SK-N-SH (cell line): ENCODE measurements at regions not wholly inside any gene's neighbourhood (a gene's known extent, or its start where the extent isn't known, plus 50 kb on each side); places are given as distances from the start of the nearest gene placed in this dataset.

ENCODE experiments used
- CTCF ChIA-PET: fragments of 300-600, 350-600 bp; formaldehyde crosslinking; extraction: SDS; loops from one replicate; lab custom pipeline; 2021; lab: Yijun Ruan, JAX
- POLR2A ChIA-PET: fragments of 350-600 bp; sonication (Branson Sonifier 250); formaldehyde crosslinking; extraction: SDS; loops from one replicate; lab custom pipeline; 2020; ENCODE audit warnings: antibody characterized with exemption, inconsistent platforms; lab: Yijun Ruan, JAX
- DNase-seq: peaks from one replicate; pipeline ENCODE4 v3.0.0; 2012
- H2AFZ ChIP-seq: fragments of 200-600 bp; sonication (generic); 2 replicates; pipeline ENCODE4 v1.8.1; 2016; ENCODE audit warnings: antibody characterized with exemption, mild to moderate bottlenecking, low read depth
- H3F3A ChIP-seq: fragments of 200-600 bp; sonication (generic); replicated peaks from 2 replicates; pipeline ENCODE3; 2016; ENCODE audit warnings: antibody characterized with exemption, mild to moderate bottlenecking; ENCODE audit not compliant: insufficient read depth
- H3K27ac ChIP-seq, 2 experiments: fragments of 200-500 bp in 1 of 2; fragments of 200-600 bp in 1 of 2; sonication (Bioruptor generic) in 1 of 2; sonication (generic), shearing (Covaris generic) in 1 of 2; 2 replicates each; pipeline versions ENCODE4 v1.5.1 to v1.6.1; 2014 to 2016; ENCODE audit warnings: low read depth in 2 of 2, inconsistent platforms in 1 of 2, low read length in 1 of 2, mild to moderate bottlenecking in 1 of 2, mixed read lengths in 1 of 2
- H3K27me3 ChIP-seq: fragments of 200-600 bp; sonication (generic), shearing (Covaris generic); 2 replicates; pipeline ENCODE4 v1.6.1; 2016; ENCODE audit warnings: mixed run types; ENCODE audit not compliant: insufficient read depth
- H3K36me3 ChIP-seq, 2 experiments: fragments of 200-500 bp in 1 of 2; fragments of 200-600 bp in 1 of 2; sonication (Bioruptor generic) in 1 of 2; sonication (generic) in 1 of 2; replicated peaks in 1 of 2; 2 replicates each; pipeline versions ENCODE3 to v1.5.1; 2014 to 2016; ENCODE audit warnings: low read length in 1 of 2, mild to moderate bottlenecking in 1 of 2; ENCODE audit not compliant: insufficient read depth in 2 of 2, control insufficient read depth in 1 of 2
- H3K4me1 ChIP-seq, 2 experiments: fragments of 200-500 bp in 1 of 2; fragments of 200-600 bp in 1 of 2; sonication (Bioruptor generic) in 1 of 2; sonication (generic), shearing (Covaris generic) in 1 of 2; 2 replicates each; pipeline versions ENCODE4 v1.5.1 to v1.6.1; 2014 to 2016; ENCODE audit warnings: low read depth in 1 of 2, low read length in 1 of 2, mixed run types in 1 of 2; ENCODE audit not compliant: insufficient read depth in 2 of 2, control insufficient read depth in 1 of 2
- H3K4me2 ChIP-seq: fragments of 200-600 bp; sonication (generic), shearing (Covaris generic); 2 replicates; pipeline ENCODE4 v1.6.1; 2017; ENCODE audit warnings: mixed run types
- H3K4me3 ChIP-seq, 2 experiments: fragments of 200-500 bp in 1 of 2; fragments of 200-600 bp in 1 of 2; sonication (Bioruptor generic) in 1 of 2; sonication (generic), shearing (Covaris generic) in 1 of 2; 2 replicates each; pipeline versions ENCODE4 v1.5.1 to v1.8.1; 2014 to 2016; ENCODE audit warnings: low read depth in 2 of 2, inconsistent platforms in 1 of 2, low read length in 1 of 2, mild to moderate bottlenecking in 1 of 2, mixed read lengths in 1 of 2, moderate library complexity in 1 of 2
- H3K79me2 ChIP-seq: fragments of 200-600 bp; sonication (generic); 2 replicates; pipeline ENCODE4 v1.8.1; 2017; ENCODE audit warnings: mild to moderate bottlenecking; ENCODE audit not compliant: insufficient read depth
- H3K9ac ChIP-seq: fragments of 200-600 bp; sonication (generic); 2 replicates; pipeline ENCODE4 v1.6.1; 2017; ENCODE audit warnings: mixed run types
- H3K9me2 ChIP-seq: fragments of 200-600 bp; sonication (generic); 2 replicates; pipeline ENCODE4 v1.6.1; 2017; ENCODE audit warnings: mixed run types
- H3K9me3 ChIP-seq: fragments of 200-600 bp; sonication (generic); 2 replicates; pipeline ENCODE4 v1.6.1; 2017; ENCODE audit warnings: mixed run types, mild to moderate bottlenecking, moderate library complexity
- H4K20me1 ChIP-seq: fragments of 200-600 bp; sonication (generic); 2 replicates; pipeline ENCODE4 v1.6.1; 2017; ENCODE audit warnings: mild to moderate bottlenecking, mixed run types; ENCODE audit not compliant: insufficient read depth
- CHD2 ChIP-seq: fragments of 150-350 bp; IDR thresholded peaks from 2 replicates; pipeline ENCODE4 v1.6.1; 2018; ENCODE audit warnings: low read length; ENCODE audit not compliant: partially characterized antibody
- EP300 ChIP-seq, 2 experiments: IDR thresholded peaks; 2 replicates each; pipeline versions ENCODE4 v1.4.0 to v1.6.1; 2012; ENCODE audit warnings: borderline replicate concordance in 1 of 2, low read depth in 1 of 2, low read length in 1 of 2
- EZH2phosphoT487 ChIP-seq: fragments of 200-600 bp; sonication (generic); IDR thresholded peaks from 2 replicates; pipeline ENCODE4 v1.6.1; 2017; ENCODE audit warnings: low read depth, mixed run types, mild to moderate bottlenecking, antibody characterized with exemption, moderate library complexity, borderline replicate concordance
- FOXJ3 ChIP-seq: sonication (generic); formaldehyde crosslinking; IDR thresholded peaks from 2 replicates; pipeline ENCODE4 v1.5.1; 2020; ENCODE audit warnings: mild to moderate bottlenecking, missing genetic modification reagents
- GABPA ChIP-seq: IDR thresholded peaks from 2 replicates; pipeline ENCODE4 v1.4.0; 2012; ENCODE audit warnings: low read depth, mild to moderate bottlenecking
- GATA2 ChIP-seq: sonication (generic); formaldehyde crosslinking; IDR thresholded peaks from 2 replicates; pipeline ENCODE4 v1.5.0; 2020; ENCODE audit warnings: mild to moderate bottlenecking, missing genetic modification reagents
- JUND ChIP-seq: IDR thresholded peaks from 2 replicates; pipeline ENCODE4 v1.4.0; 2012
- MEF2A ChIP-seq: IDR thresholded peaks from 2 replicates; pipeline ENCODE4 v1.4.0; 2012; ENCODE audit warnings: low read depth, borderline replicate concordance
- NFIC ChIP-seq: IDR thresholded peaks from 2 replicates; pipeline ENCODE4 v1.4.0; 2012; ENCODE audit warnings: borderline replicate concordance
- POLR2AphosphoS5 ChIP-seq: IDR thresholded peaks from 2 replicates; pipeline ENCODE4 v1.6.1; 2012; ENCODE audit warnings: low read depth, low read length
- RCOR1 ChIP-seq: fragments of 150-350 bp; IDR thresholded peaks from 2 replicates; pipeline ENCODE4 v1.6.1; 2017; ENCODE audit warnings: antibody characterized with exemption, low read length
- SIN3A ChIP-seq: IDR thresholded peaks from 2 replicates; pipeline ENCODE4 v1.6.1; 2012; ENCODE audit warnings: low read depth, mild to moderate bottlenecking, low read length, moderate library complexity, borderline replicate concordance
- SMC3 ChIP-seq: IDR thresholded peaks from 2 replicates; pipeline ENCODE4 v1.6.1; 2012; ENCODE audit warnings: low read depth, low read length, improper control_type of control experiment
- TCF12 ChIP-seq: IDR thresholded peaks from 2 replicates; pipeline ENCODE4 v1.4.0; 2012
- WGBS: methylation state at CpG from one replicate; pipeline ENCODE4 v1.1.6; 2017; ENCODE audit warnings: low lambda C conversion rate; 5-methylcytosine and 5-hydroxymethylcytosine counted together
- TF ChIP-seq, protein P1 (sequence below): IDR thresholded peaks from 2 replicates; pipeline ENCODE4 v1.4.0; 2012; ENCODE audit warnings: low read depth, borderline replicate concordance

DNA sequence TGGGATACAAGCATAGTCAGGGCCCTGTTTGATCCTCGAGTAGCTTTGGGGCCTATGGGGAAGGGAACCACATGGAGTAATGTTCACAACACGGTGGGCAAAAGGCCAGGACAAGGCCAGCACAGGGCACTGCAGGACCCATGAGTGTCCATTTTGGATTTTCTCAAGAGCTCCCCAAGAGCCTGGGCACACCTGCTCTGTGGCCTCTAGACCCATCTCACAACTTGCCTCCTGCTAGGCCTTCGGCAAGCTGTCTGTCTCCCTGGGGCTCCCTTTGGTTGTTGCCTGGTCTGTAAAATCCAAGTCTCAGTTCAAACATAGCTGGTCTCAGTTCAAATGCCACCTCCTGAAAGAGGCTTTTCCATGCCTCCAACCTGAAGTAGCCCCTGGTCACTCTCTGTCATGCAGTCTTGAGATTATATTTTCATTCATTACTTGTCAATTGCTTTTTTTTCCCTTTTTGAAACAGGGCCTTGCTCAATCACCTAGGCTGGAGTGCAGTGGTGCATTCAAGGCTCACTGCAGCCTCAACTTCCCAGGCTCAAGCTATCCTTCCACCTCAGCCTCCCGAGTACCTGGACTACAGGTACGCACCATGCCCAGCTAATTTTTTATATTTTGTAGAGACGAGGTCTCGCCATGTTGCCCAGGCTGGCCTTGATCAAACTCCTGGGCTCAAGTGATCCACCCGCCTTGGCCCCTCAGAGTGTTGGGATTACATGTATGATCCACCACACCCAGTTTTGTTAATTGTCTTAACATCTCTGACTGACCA lies 107.4 kb downstream of the MATN1 start:
- 44% methylated on average over 8 of the region's 8 CpGs for WGBS
- no peak overlapping the region for H3K4me3 ChIP-seq
- H3K27ac ChIP-seq: no peak overlapping the region
- H3K4me2 ChIP-seq: no peak overlapping the region
- CTCF ChIA-PET: interaction anchor here (0.6 kb wide), 1 partner anchor 35 kb away, joined by 3 read pairs; no protein-coding TSS in a partner anchor
- no peaks in the 10 kb centered on the region for H3K9me3 ChIP-seq
- H3K4me1 ChIP-seq: no peaks in the 10 kb centered on the region; a peak in 1 of 4 replicates
- no peak overlapping the region for H2AFZ ChIP-seq
- H4K20me1 ChIP-seq: no peaks in the 10 kb centered on the region
- no peaks in the 10 kb centered on the region for H3K27me3 ChIP-seq
- no peaks in the 10 kb centered on the region for H3K79me2 ChIP-seq
- H3F3A ChIP-seq: no peaks in the 10 kb centered on the region
- no peak for DNase-seq
- no peak overlapping the region for H3K9ac ChIP-seq
- no peaks in the 10 kb centered on the region for H3K36me3 ChIP-seq
- POLR2A ChIA-PET: no interaction called here
- no peak for TF ChIP-seq GATA2 (CRISPR knock-in tag)
- TF ChIP-seq POLR2AphosphoS5: no peak
- TF ChIP-seq TCF12: no peak
- TF ChIP-seq RCOR1: no peak
- no peak for TF ChIP-seq MEF2A
- no peak for TF ChIP-seq EP300 (IDR thresholded peaks at IDR 0.05; ENCODE audit: borderline replicate concordance in 1 of 2, low read depth in 1 of 2, low read length in 1 of 2)
- no peak for TF ChIP-seq CHD2
- H3K9me2 ChIP-seq: no peaks in the 10 kb centered on the region

DNA sequence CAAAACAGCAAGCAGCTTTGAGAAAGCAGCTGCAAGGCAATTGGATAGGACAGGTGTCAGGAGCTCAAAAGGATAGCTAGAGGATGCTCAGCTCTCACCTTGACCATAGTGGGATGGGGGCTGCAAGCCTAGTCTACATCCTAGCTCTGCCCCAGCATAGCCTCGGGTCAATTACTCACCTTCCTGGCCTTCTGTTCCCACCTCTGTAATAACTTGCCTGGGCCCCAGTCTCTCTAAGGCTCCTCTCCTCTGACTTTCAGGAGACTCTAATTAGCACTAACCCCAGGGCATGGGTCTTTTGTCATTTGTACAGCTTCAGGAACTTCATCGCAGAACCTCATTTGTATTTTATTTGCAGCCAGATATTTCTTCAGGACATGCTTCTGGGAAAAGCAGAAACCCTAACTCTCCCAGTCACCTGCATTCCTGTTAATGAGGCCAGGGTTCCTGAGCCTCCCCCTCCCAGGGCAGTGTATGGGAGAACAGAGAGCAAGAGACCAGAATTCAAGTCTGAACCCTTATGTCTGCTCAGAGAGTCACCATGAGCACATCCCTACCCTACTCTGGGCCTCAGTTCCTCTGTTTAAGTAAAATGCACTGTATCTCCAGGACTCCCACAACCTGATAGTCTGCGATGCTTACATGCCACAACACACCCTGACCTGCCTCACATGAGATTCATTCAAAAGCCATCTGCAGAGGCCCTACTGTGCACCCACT lies 108.1 kb downstream of the MATN1 start:
- Histone ChIP-seq H3K27ac (no peak overlapping the region), H3K27me3 (no peaks in the 10 kb centered on the region), H3K9ac (no peak overlapping the region), H3K9me3 (no peaks in the 10 kb centered on the region), H2AFZ (no peak overlapping the region), H3K4me2 (no peak overlapping the region), H4K20me1 (no peaks in the 10 kb centered on the region), H3F3A (no peaks in the 10 kb centered on the region), H3K4me3 (no peak overlapping the region)
- CTCF ChIA-PET: interaction anchor here (0.6 kb wide), 1 partner anchor 35 kb away, joined by 3 read pairs; no protein-coding TSS in a partner anchor
- WGBS: 46% methylated on average over 3 of the region's 3 CpGs
- POLR2A ChIA-PET: interaction anchor here (0.7 kb wide), 1 partner anchor 825 kb away, joined by 3 read pairs; no protein-coding TSS in a partner anchor
- TF ChIP-seq RCOR1: no peak
- no peak for TF ChIP-seq CHD2
- no peak for TF ChIP-seq GABPA
- no peak for TF ChIP-seq EZH2phosphoT487
- TF ChIP-seq, all 33 proteins: peak for 0
- peaks cover 0 to 6% of the 10 kb centered on the region in 2 experiments; a peak in 1 of 4 replicates for H3K4me1 ChIP-seq
- no peaks in the 10 kb centered on the region for H3K9me2 ChIP-seq
- no peaks in the 10 kb centered on the region for H3K36me3 ChIP-seq
- DNase-seq: no peak
- no peaks in the 10 kb centered on the region for H3K79me2 ChIP-seq

DNA sequence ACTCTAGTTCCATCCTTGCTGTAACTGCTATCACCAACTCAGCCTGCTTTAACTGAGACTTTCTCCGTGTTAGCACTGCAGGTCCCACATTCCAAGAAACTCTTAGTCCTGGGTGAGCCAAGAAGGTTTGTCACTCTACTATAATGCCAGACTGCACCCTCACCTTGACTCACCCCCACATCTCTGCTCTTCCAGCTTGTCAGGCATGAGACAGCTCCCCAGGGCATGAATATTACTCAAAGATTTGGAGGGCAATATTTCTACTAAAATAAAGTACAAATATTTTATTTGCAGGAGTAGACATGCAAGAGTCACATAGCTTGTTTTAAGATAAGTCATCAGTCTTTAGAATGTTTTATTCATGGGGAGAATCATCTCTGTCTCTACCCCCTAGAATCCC lies 110.2 kb downstream of the MATN1 start:
- H3K4me3 ChIP-seq: no peak overlapping the region
- H3K36me3 ChIP-seq: no peaks in the 10 kb centered on the region
- H3K9me3 ChIP-seq: no peaks in the 10 kb centered on the region
- no peaks in the 10 kb centered on the region for H3K27me3 ChIP-seq
- 33% methylated on average over 1 of the region's 1 CpG for WGBS
- H3K9ac ChIP-seq: no peak overlapping the region
- no peaks in the 10 kb centered on the region for H3K79me2 ChIP-seq
- H2AFZ ChIP-seq: no peak overlapping the region
- no peak overlapping the region for H3K4me2 ChIP-seq
- ChIA-PET POLR2A (no interaction called here), CTCF (interaction anchor here (1.1 to 1.5 kb wide), 4 partner anchors 9 to 95 kb away, joined by 3 read pairs; no protein-coding TSS in a partner anchor)
- no peak overlapping the region for H3K27ac ChIP-seq
- H4K20me1 ChIP-seq: no peaks in the 10 kb centered on the region
- peaks cover 0 to 11% of the 10 kb centered on the region in 2 experiments; a peak in 1 of 4 replicates for H3K4me1 ChIP-seq
- no peaks in the 10 kb centered on the region for H3K9me2 ChIP-seq
- H3F3A ChIP-seq: no peaks in the 10 kb centered on the region
- no peak for DNase-seq
- TF ChIP-seq GABPA (no peak), FOXJ3 (CRISPR knock-in tag) (no peak), GATA2 (CRISPR knock-in tag) (no peak), MEF2A (no peak), SMC3 (no peak), JUND (no peak), SIN3A (no peak), NFIC (no peak)
- TF ChIP-seq, protein P1, sequence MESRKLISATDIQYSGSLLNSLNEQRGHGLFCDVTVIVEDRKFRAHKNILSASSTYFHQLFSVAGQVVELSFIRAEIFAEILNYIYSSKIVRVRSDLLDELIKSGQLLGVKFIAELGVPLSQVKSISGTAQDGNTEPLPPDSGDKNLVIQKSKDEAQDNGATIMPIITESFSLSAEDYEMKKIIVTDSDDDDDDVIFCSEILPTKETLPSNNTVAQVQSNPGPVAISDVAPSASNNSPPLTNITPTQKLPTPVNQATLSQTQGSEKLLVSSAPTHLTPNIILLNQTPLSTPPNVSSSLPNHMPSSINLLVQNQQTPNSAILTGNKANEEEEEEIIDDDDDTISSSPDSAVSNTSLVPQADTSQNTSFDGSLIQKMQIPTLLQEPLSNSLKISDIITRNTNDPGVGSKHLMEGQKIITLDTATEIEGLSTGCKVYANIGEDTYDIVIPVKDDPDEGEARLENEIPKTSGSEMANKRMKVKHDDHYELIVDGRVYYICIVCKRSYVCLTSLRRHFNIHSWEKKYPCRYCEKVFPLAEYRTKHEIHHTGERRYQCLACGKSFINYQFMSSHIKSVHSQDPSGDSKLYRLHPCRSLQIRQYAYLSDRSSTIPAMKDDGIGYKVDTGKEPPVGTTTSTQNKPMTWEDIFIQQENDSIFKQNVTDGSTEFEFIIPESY: no peak
